Glutamatergic neuron (in vitro differentiated cells): ENCODE measurements at regions not wholly inside any gene's neighbourhood (a gene's known extent, or its start where the extent isn't known, plus 50 kb on each side); places are given as distances from the start of the nearest gene placed in this dataset.

Experiments used
- DNase-seq: peaks from one replicate; pipeline ENCODE4 v3.0.0; 2022
- H3K27ac Mint-ChIP-seq: one replicate; pipeline ENCODE4 v1.8.0; 2020; ENCODE audit warnings: mild to moderate bottlenecking, mixed read lengths, inconsistent platforms; ENCODE audit not compliant: unreplicated experiment
- H3K27me3 Mint-ChIP-seq: one replicate; pipeline ENCODE4 v1.8.0; 2020; ENCODE audit warnings: mild to moderate bottlenecking, moderate library complexity, mixed read lengths, inconsistent platforms; ENCODE audit not compliant: unreplicated experiment
- H3K36me3 Mint-ChIP-seq: one replicate; pipeline ENCODE4 v1.8.0; 2020; ENCODE audit warnings: mild to moderate bottlenecking, mixed read lengths, inconsistent platforms; ENCODE audit not compliant: unreplicated experiment
- H3K4me1 Mint-ChIP-seq: one replicate; pipeline ENCODE4 v1.8.0; 2020; ENCODE audit warnings: mild to moderate bottlenecking, low read depth, mixed read lengths, inconsistent platforms; ENCODE audit not compliant: unreplicated experiment
- H3K4me3 Mint-ChIP-seq: one replicate; pipeline ENCODE4 v1.8.0; 2020; ENCODE audit warnings: mild to moderate bottlenecking, mixed read lengths, inconsistent platforms; ENCODE audit not compliant: unreplicated experiment
- H3K9me3 Mint-ChIP-seq: one replicate; pipeline ENCODE4 v1.8.0; 2020; ENCODE audit warnings: mild to moderate bottlenecking, moderate library complexity, mixed read lengths, inconsistent platforms; ENCODE audit not compliant: unreplicated experiment
- TF ChIP-seq, protein P1 (sequence below): fragments of 200-600 bp; sonication (generic); IDR thresholded peaks from one replicate; pipeline ENCODE4 v1.5.0; 2021; ENCODE audit not compliant: partially characterized antibody, unreplicated experiment

DNA sequence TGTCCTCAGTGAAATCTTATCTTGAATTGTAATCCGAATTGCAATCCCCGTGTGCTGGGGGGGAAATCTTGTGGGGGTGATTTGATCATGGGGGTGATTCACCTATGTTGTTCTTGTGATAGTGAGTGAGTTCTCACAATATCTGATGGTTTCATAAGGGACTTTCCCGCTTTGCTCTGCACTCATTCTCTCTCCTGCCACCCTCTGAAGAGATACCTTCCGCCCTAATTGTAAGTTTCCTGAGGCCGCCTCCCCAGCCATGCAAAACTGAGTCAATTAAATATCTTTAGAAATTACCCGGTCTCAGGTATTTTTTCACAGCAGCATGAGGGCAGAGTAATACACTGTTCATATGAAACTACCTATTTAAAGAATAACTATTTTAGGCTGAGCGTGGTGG lies 304.1 kb upstream of the EPHA6 start:
- DNase-seq, result no peak
- Mint-ChIP-seq H3K27ac (no peak overlapping the region), H3K27me3 (peaks cover 1% of the 10 kb centered on the region), H3K4me3 (no peak overlapping the region), H3K4me1 (no peaks in the 10 kb centered on the region), H3K36me3 (no peaks in the 10 kb centered on the region), H3K9me3 (no peaks in the 10 kb centered on the region)
- TF ChIP-seq, protein P1, sequence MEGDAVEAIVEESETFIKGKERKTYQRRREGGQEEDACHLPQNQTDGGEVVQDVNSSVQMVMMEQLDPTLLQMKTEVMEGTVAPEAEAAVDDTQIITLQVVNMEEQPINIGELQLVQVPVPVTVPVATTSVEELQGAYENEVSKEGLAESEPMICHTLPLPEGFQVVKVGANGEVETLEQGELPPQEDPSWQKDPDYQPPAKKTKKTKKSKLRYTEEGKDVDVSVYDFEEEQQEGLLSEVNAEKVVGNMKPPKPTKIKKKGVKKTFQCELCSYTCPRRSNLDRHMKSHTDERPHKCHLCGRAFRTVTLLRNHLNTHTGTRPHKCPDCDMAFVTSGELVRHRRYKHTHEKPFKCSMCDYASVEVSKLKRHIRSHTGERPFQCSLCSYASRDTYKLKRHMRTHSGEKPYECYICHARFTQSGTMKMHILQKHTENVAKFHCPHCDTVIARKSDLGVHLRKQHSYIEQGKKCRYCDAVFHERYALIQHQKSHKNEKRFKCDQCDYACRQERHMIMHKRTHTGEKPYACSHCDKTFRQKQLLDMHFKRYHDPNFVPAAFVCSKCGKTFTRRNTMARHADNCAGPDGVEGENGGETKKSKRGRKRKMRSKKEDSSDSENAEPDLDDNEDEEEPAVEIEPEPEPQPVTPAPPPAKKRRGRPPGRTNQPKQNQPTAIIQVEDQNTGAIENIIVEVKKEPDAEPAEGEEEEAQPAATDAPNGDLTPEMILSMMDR, result no peak

- no peak for DNase-seq
- no peaks in the 10 kb centered on the region for H3K4me1 Mint-ChIP-seq
- no peaks in the 10 kb centered on the region for H3K36me3 Mint-ChIP-seq
- no peaks in the 10 kb centered on the region for H3K27me3 Mint-ChIP-seq
- TF ChIP-seq, protein P1, result no peak
- H3K27ac Mint-ChIP-seq, result no peak overlapping the region
- no peak overlapping the region for H3K4me3 Mint-ChIP-seq
- H3K9me3 Mint-ChIP-seq, result no peaks in the 10 kb centered on the region
These were observed 277.2 kb upstream of the EPHA6 start for GRCh38 chr3:96537165-96537564.

- no peak for DNase-seq
- no peaks in the 10 kb centered on the region for H3K9me3 Mint-ChIP-seq
- no peaks in the 10 kb centered on the region for H3K27me3 Mint-ChIP-seq
- H3K27ac Mint-ChIP-seq, result no peak overlapping the region
- no peaks in the 10 kb centered on the region for H3K36me3 Mint-ChIP-seq
- no peaks in the 10 kb centered on the region for H3K4me1 Mint-ChIP-seq
- no peak overlapping the region for H3K4me3 Mint-ChIP-seq
- TF ChIP-seq, protein P1, result no peak
These were observed 276.2 kb upstream of the EPHA6 start for GRCh38 chr3:96538186-96538585.

DNA sequence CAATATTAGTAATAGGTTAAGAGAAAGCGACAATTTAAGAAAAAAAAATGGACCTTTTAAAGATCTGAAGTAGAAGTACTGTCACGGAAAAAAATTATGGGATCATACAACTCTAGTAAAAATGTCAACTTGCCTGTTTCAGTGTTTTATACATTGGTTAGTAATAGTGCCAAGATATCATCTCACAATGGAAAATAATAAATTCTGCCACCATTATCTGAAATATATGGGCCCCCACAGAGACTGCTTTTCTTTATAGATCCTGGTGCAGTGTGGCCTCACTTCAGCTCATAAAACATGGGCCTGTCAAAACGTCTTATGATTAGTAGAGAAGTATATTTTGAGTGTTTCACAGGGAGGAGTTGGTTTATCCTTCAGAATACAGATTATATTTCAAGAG lies 266.3 kb upstream of the EPHA6 start:
- DNase-seq, result no peak
- TF ChIP-seq, protein P1, result no peak
- Mint-ChIP-seq H3K4me1 (no peaks in the 10 kb centered on the region), H3K27ac (no peak overlapping the region), H3K9me3 (no peaks in the 10 kb centered on the region), H3K27me3 (no peaks in the 10 kb centered on the region), H3K36me3 (no peaks in the 10 kb centered on the region), H3K4me3 (no peak overlapping the region)

- Mint-ChIP-seq H3K4me3 (no peak overlapping the region), H3K9me3 (peaks cover 14% of the 10 kb centered on the region), H3K36me3 (peaks cover 16% of the 10 kb centered on the region), H3K27ac (no peak overlapping the region), H3K4me1 (no peaks in the 10 kb centered on the region), H3K27me3 (peaks cover 8% of the 10 kb centered on the region)
- TF ChIP-seq, protein P1, result no peak
- DNase-seq, result no peak
These were observed 237.5 kb upstream of the EPHA6 start for GRCh38 chr3:96576935-96577334.
